Stimulated activated CD4-positive, alpha-beta T cell treated with anti-CD3 and anti-CD28 coated beads, Interleukin-2, amount 100 ng/mL, for 48 hours (primary cell): ENCODE measurements at regions not wholly inside any gene's neighbourhood (a gene's known extent, or its start where the extent isn't known, plus 50 kb on each side); places are given as distances from the start of the nearest gene placed in this dataset.

Experiments
- DNase-seq, 2 donors: peaks; one replicate each; pipeline ENCODE4 v3.0.0-alpha.2; 2020

DNA sequence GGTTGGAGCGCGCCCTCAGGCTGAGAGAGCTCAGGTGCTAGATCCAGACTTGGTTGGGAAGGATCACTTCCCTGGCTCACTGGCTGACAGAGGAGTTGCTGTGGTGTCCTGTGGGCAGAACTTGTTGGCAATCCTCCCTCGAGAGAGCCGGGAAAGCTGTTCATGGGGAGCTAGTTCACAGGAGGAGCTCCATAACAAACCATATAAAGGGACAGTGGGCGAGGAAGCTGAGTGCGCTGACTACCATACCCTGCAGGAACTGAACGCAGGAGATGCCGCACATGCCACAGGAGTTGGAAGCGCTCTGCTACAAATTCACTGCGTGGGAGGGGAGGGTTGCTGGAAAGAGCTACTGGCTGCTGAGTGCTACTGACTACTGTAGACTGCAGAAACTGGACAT, 243.2 kb downstream of the OGFRL1 start:
- no peak for DNase-seq

DNA sequence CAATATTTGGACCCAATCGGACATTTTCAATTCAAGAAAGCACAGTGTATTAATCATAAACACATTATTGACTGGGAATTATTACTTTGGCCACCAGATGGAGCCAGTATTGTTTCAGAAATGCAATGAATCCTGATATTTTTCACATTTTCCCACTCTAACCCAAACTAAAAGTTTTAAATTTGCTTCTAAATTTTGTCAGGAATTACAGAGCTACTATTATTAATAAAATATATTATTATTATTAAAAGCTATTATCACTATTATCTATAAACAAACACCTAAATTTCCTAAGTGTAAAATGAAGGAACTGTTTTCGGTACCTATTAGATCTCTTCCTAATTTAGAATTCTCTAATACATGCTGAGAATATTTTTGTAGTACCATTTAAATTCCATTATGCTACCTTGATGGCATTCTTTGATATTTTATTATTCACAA, 245.3 kb downstream of the OGFRL1 start:
- DNase-seq = no peak

DNA sequence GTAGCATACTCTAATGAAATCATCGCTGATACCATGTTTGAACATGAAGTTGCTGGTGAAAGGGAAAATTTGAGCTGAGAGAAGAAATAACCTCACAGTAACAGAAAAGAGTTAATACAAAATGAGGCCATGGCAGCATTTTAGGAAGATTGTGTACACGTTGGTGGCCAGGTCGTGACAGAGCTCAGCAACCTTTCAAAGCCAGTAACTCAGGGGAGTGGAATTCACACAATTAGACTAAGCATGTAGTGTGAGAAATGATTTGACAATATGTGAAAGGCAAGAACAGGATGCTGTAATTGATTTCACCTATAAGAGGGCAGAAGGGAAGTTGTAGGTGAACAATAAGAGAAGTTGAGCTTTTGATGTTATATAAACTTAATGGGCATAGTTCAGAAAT, 246.3 kb downstream of the OGFRL1 start:
- DNase-seq = no peak

DNA sequence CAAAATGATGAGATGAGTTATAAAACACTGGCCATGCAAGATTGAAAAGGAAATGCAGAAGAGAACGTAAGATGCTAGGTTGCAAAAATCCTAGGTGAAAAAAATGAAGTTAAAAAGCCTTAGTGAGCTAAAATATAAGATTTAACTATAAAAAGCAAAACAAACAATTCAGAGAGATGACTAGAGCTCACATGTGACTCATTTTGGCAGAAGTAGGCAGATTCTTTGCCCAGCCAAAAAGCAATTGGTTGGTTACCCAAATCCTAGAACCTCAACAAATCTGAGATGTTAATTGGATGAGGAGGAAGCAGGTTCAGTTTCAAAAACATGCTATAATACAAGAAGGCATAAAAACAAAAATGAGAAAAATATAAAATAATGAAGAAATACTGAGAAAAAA, 249.1 kb downstream of the OGFRL1 start:
- DNase-seq = no peak

DNA sequence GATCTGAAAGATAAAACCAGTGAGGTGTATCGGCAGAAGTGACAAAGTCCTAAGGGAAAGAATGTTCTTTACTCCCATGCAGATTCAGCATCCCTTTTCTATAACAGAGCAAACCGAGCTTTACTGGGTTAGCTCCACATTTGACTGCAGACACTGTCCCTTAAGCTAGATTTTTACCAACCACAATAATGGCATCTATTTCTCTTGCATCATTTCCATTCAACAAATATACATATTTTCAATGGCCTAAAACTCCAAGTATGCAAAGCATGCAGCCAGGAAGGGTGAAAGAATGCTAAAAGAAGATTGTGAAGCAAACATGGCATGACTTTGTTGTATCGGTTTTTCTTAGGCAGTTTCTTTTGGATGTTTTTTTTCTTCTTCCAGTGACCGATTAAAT, 255.4 kb downstream of the OGFRL1 start:
- DNase-seq = no peak

DNA sequence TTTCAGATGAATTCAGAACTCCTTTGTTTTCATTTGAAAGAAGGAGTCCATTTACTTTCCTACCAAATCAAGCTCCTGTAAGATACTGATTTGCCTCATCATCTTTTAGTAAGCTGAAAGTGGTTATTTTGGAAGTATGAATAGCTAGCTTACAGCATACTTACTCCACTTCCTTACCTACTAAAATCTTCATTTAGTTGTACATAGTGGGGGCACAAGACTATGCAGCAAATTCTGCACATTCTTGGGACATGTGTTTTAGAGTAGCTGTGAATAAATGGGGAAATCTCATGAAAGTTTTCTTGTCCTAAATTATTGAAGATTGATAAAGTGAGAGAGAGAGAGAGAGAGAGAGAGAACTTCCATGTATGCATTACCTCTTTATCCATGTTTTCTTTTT, 256.3 kb downstream of the OGFRL1 start:
- no peak for DNase-seq

DNA sequence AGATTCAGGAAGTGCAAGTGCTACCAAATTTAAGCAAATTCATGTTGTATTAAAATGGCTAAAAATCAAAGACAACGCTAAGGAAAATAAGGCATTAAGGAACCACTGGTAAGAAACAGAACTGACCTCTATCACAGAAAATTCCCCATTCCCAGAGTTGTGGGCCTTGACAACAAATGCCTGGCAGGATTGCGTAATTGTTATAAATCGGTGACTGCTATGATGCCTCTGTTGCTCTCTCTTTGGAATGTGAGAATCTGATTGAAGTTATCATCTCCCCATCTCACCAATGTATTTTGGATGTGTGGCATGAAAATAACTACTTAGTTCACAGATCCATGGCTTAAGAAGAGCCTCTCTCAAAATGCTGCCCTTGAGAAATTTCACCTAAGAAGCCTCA, 257.3 kb downstream of the OGFRL1 start:
- no peak for DNase-seq

DNA sequence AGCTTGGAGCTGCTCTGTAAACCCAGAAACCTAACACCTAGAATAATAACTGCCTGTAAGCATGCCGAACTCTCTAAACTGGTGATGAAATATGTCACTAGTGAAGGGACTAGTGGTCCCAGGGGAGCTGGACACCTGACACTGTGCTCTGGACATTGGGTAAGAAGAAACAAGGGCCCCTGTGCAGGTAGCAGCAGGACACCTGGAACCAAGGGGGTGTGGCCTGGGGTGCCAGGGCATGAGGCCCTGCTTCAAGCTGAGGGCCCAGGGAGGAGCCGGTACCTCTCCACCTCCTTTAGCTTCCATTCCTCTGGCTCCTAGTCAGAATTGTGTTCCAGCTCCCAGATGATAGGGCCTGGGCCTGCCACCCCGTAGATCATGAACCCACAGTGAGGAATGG, 263.2 kb downstream of the OGFRL1 start:
- no peak for DNase-seq

DNA sequence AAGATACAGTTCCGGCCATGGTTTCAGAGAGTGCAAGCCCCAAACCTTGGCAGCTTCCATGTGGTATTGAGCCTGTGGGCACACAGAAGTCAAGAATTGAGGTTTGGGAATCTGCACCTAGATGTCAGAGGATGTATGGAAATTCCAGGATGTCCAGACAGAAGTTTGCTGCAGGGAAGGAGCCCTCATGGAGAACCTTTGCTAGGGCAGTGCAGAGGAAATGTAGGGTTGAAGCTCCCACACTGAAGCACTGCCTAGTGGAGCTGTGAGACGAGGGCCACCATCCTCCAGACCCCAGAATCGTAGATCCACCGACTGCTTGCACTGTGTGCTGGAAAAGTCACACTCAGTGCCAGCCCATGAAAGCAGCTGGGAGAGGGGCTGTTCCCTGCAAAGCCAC, 267.5 kb downstream of the OGFRL1 start:
- no peak for DNase-seq

DNA sequence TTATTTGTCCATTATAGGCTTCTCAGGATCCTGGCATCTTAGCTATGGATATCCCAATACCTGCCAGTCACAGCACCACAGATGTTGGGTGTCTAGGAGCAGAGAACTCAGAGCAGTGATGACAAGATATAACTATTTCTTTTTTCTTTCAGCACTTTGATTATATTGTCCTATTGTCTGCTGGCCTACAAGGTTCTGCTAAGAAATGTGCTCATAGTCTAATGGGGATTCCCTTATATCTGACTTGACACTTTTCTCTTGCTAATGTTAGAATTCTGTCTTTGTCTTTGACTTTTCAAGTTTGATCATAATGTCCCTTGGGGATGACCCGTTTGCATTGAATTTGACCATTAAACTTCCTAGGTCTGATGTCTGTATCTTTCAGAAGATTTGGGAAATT, 270.4 kb downstream of the OGFRL1 start:
- DNase-seq = no peak

DNA sequence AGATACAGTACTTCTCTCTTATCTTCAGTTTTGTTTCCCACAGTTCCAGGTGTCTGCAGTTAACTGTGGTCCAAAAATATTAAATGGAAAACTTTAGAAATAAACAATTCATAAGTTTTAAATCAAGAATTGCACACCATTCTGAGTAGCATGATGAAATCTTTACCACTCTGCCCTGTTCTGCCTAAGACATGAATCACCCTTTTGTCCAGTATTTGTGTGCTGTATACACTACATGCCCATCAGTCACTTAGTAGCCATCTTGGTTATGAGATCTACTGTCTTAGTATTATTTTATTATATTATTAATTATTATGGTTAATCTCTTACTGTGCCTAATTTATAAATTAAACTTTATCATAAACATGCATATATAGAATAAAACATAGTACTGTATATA, 279.0 kb downstream of the OGFRL1 start:
- no peak for DNase-seq

DNA sequence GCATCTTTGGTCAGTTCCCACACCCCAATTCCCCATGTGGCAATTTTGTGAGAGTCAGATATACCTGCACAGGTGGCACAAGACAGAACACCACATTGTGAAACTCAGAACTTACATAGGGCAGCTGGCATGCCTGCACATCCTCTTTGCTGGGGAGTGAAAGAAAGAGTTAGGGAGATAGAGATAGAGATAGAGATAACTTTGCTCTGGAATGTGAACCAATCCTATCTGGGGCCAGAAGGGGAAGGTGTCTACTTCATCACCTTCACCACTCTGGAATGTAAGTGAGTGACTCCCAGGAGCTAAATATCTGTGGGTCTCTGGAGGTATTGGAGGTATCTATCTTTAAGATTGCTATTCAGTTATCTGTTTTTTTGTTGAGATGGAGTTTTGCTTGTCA, 289.2 kb downstream of the OGFRL1 start:
- DNase-seq = no peak

DNA sequence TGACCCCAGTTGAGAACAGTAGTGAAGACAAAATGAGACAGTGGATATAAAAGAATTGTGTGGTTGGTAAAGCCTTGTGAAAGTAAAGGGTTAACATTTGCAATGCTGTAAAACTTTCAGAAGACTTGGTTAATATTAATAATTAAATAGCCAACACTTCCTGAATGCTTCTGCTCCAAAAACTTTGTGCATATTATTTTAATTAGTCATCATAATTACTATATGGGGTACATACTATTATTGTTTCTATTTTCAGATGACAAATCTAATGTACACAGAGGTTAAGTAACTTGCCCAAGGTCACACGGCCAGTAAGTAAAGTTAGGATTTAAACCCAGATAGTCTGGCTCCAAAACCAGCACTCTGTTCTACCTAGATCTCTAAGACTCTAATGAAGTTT, 291.3 kb downstream of the OGFRL1 start:
- no peak for DNase-seq

DNA sequence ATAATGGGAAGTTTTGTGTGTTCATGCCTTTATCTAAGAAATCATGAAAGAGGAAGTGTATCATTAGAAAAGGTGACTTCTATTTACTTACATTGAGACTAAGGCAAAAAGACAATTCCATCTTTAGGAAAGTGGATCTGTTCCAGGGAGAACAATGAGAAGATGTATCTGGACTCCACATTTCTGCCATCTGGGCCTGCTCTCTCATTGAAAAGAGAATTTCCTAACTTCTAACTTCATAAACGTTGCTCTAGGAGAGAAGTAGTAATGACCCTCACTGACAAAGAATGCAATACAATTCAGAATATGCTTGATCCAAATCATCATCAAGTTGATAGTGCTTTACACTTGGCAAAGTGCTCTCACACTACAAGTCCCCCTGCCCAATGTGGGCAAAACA, 294.2 kb downstream of the OGFRL1 start:
- no peak for DNase-seq

DNA sequence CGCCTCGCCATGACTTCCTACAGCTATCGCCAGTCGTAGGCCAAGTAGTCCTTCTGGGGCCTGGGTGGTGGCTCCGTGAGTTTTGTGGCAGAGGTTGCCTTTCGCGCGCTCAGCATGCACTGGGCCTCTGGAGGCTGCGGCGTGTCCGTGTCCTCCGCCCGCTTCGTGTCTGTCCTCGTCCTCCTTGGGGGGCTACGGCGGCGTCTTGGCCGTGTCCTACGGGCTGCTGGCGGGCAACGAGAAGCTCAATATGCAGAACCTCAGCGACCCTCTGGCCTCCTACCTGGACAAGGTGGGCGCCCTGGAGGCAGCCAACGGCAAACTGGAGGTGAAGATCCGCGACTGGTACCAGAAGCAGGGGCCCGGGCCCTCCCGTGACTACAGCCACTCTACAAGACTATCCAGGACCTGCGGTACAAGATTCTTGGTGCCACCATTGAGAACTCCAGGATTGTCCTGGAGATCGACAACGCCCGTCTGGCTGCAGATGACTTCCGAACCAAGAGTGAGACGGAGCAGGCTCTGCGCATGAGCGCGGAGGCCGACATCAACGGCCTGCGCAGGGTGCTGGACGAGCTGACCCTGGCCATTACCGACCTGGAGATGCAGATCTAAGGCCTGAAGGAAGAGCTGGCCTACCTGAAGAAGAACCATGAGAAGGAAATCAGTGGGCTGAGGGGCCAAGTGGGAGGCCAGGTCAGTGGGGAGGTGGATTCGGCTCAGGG, 296.3 kb downstream of the OGFRL1 start:
- DNase-seq = no peak

DNA sequence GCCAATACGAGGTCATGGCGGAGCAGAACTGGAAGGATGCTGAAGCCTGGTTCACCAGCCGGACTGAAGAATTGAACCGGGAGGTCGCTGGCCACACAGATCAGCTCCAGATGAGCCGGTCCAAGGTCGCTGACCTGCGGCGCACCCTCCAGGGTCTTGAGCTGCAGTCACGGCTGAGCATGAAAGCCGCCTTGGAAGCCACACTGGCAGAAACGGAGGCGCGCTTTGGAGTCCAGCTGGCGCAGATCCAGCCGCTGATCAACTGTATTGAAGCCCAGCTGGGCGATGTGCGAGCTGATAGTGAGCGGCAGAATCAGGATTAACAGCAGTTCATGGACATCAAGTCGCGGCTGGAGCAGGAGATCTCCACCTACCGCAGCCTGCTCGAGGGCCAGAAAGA, 296.9 kb downstream of the OGFRL1 start:
- DNase-seq = no peak

DNA sequence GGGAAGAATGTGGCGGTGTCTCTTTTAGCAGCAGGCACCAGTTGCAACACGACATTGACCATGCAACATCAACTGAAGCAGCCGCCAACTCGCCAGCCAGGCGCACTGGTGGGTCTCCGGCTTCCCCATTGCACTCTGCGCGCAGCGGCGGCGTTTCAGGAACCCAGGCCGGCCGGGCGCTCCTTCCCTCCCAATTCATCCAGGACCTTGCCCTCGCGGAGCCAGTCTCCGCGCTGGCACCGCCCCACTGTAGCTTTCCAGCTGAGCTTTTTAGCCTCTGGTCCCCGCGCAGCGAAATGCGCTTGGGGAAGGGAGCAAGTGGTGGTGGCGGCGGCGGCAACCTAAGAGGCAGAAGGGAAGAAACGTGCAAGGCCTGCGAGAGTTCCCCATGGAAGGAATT, 297.9 kb upstream of the RIMS1 start:
- no peak for DNase-seq

DNA sequence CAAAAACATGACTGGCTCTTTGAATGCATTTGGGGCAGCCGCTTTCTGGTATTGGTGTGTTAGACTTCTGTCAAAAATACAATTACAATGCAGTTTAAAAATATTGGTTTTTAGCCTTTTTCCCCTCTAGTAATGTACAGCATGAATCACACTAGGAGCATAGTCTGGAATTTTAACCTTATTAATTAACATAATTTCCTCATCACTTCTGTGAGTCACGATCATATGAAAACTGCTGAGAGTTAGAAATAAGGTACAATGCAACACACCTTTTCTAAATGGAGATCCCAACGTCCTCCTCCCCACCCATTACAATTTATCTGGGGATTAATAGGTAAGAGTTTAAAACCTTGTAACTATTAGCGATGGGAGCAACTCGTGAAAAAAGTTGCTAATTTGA, 297.1 kb upstream of the RIMS1 start:
- DNase-seq = no peak

DNA sequence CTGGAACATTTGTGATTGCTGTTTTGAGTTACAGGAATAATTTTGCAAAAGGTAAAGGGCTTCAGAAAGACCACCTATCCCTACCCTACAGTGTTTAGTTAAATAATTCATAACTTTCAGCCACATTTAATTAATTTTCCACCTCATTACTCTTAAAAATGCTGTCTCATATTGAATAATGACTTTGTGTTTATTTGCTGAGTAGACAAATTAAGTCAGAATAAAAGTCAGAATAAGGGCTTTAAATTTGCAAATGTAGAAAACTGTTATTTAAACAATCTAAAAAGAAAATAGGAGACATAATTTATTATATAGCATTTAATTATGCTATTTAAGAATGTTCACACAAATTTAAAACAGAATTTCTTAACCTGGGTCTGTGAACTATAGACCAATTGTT, 293.7 kb upstream of the RIMS1 start:
- DNase-seq = no peak

DNA sequence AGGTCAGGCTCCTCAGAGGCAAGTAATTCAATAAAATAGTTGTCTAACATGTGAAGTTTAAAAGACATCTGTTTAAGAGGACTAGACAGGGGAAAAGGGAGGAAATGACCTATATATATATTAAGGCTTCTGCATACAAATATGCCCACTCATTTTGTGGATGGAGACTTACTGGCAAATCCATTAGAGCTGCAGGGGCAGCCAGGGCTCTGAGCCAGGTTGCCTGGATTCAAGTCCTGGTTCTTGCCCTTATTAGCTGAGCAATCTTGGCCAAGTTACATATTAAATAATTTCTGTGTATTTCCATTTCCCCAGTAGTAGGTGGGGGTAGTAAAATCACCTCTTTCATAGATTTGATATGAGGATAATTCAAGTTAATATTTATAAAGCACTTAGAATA, 287.0 kb upstream of the RIMS1 start:
- no peak for DNase-seq

DNA sequence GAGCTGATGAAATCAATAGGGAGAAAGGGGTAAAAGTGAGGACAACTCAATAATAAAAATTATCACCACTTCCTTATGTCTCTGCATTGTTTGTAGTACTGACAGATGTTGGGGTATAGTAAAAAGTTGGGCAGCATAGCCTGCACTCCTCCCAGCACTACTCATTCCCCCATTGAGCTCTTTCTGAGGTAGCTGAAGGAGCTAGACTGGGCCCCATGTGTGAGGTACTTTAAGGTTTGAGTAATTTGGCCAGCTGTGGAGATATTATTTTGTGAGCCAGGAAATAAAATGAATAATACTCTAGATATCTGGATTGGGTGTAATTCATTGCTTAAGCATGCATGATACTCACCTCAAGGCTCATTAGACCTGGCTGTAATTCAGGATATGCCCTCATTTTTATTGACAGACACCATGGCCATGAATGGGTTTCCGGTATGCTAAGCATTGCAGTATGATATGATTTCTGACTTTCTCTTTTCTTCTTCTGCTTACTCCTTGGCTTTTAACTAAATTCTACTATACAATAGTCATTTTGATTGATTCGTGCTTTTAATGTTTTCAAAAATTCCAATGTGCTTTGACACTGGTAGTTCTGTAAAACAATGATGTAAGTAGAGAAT, 283.9 kb upstream of the RIMS1 start:
- DNase-seq = no peak

DNA sequence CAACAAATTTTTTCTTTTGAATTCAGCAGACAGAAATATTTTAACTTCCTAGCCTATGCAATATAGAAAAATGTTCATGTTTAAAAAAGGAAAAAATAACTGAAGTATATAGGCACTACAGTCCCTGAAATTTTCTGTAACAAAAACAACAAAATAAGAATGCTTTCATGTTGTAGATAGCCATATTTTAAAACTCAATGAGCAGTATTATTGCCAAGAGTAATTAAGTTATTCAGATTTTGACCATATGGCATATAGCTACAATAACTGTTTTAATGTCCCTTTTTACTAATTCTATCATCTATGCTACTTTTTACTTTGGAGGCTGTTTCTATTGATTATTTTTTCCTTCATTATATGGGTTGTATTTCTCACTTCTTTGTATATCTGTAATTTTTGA, 283.3 kb upstream of the RIMS1 start:
- no peak for DNase-seq

DNA sequence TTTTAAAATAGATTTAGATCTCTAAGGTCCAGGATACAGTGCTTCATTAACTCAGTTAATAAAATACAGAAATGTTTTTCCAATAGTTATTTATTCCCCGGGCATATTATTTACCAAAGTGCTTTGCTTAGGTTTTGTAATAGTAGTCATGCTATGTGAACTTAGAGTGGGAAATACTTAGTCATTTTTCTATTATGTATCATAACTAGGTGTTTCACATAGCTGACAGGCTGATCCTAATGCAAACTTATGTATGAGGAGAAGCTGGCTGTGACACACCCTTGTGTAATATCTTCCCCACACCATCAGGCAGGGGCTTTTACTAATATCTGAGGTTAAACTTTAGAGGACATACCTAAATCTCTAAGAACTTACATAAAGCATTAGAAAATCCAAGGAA, 277.7 kb upstream of the RIMS1 start:
- no peak for DNase-seq

DNA sequence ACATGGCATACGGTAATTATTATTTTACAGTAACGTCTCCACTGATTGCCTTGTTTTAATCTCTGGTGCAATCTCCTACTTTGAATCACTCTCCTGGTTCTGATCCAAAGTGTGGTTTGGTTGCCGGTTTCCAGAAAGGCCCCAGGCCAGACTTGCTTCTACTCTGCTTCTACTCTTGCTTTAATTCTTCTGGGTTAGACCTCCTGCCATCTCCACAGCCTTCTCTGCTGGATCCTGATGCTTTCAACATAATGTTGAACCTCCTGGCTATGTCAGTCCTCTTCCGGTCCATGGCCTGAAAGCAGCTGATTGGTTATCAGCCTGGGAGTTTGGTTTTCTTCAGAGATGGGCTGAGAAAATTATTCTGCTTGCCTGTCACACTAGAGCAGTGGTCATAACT, 266.5 kb upstream of the RIMS1 start:
- no peak for DNase-seq

DNA sequence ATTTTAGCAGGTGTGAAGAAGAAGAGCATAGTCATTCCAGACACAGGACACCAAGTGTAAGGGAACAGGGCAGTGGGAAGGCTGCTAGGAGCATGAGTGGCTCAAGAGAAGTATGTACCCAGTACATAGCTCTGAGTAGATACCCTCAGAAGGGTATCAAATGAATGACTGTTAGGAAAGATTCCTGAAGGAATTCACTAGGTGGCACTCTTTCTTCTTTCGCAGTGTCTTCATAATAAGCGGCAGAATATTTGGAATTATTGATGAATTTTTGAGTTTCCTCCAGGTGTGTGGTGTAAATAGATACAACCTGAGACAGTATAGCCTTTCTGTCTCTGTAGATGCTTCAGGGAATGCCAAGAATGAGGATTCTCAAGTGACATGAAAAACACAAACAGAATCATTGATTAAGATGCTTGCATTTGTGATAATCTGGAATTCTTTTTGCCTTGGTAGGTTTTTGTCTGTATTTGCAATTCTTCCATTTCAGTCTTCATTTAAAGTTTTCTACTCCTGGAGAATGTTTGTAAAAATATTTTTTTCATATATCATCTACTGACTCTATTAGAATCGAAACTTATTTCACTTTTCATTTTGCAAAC, 264.3 kb upstream of the RIMS1 start:
- no peak for DNase-seq
